Skeletal muscle cell (primary cell): ENCODE measurements at regions not wholly inside any gene's neighbourhood (a gene's known extent, or its start where the extent isn't known, plus 50 kb on each side); places are given as distances from the start of the nearest gene placed in this dataset.
A peak's percentile ranks its signal among the peaks of the same experiment; 100 is the strongest.

Experiments
- DNase-seq: peaks from one replicate; pipeline ENCODE4 v3.0.0-alpha.2; 2010; ENCODE audit warnings: low read depth
- H3K4me3 ChIP-seq: 2 replicates; pipeline ENCODE4 v1.5.1; 2011; ENCODE audit warnings: low read depth, mild to moderate bottlenecking, control low read depth, low read length, moderate library complexity

DNA sequence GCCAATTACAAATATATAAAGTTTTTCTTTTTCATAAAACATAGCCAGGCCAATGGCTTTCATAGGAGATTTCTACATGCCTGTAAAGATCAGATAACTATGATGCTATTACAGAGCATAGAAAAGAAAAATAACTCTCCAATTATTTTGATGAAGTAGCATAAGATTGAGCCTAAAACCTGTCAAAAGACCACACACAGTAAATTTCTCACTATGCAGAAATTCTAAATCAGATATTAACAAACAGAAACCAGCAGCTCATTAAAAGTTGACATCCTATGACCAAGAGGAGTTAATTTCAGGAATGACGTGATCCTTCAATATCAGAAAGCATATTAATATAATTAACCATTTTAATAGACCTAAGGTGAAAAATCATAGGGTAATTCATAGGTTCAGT is 139.0 kb upstream of the PIEZO2 start:
- DNase-seq: no peak
- no peak overlapping the region for H3K4me3 ChIP-seq

DNA sequence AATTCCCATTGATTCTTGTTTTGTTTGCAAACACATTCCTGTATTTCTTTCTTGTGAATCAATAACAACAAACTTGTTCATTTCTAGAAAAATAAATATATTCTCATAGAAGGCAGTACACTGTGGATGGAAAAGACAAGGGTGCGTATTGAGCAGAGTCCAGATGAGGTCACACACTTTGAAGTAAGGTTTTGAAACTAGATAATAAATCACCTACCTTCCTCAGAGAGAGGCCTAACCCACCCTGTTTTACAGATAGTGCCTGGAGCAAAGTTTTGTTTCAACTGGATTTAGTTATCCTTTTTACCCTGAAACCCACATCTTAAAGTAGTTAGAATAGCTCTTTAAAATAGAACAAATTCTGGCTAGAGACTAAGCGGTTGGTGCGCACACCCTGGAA is 137.1 kb upstream of the PIEZO2 start:
- no peak overlapping the region for H3K4me3 ChIP-seq
- DNase-seq: no peak

DNA sequence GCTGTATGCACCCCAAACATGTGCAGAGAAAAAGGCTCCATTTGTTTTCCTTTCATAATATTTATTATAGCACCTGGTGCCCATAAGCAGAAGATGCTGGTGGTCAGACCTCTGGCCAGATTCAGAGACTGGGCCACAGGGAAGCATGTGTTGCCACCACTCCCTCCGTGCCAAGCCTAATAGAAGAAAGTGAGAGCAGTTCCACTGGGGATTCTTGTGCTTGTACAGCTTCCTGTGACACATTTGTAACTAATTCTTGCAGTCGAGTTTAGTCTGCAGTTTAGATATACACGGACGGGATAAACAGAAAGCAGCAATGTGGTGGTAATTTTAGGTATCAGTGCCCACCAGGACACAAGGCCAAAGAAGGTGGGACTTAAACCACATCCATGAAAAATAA is 135.4 kb upstream of the PIEZO2 start:
- H3K4me3 ChIP-seq: no peak overlapping the region
- DNase-seq: no peak

DNA sequence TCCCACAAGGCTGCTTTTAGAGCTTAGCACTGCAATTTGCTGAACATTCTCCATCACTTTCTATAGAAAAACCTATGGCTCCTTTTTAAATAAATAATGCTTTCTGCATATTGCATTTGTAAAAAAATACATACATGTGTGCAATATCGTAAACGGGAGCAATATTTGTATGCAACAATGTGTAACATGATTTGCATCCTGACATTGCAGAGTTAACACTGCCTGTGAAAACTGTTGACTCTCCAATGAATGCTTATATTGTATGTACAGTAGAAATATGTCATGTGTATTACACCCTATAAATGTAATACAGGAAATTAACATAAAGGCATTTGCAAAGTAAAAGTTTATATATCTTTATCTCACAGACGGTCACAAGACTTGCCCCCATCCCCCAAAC is 135.0 kb upstream of the PIEZO2 start:
- no peak overlapping the region for H3K4me3 ChIP-seq
- no peak for DNase-seq

DNA sequence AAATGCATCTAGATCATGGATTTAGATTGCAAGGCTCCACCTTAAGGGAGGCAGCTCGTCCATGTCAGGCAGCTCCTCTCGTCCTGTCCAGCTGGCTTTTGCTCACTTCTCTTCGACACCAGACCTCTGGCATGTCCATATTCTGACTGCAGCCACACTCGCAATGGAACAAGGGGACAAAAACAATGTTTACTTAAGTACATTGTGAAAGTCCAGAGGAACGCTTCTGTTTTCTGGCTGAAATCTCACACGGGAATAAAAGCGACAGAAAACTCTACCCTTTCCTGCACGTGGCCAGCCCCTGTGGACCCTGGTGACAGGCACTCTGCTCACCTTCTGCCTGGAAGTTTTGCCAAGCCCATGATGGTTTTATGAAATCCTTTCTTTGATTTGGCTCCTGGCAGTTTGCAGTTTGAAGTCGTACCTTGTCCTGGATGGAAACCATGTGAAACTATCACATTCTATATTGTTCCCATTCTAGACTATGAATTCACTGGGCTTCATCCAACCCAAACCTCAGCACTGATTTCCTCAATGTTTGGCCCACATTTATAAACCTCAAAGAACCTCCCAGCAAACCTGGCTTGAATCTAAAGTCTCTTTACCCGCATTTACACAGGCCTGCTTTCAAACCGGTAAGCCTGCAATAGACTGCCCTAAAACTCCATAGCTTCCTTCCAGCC is 134.3 kb upstream of the PIEZO2 start:
- H3K4me3 ChIP-seq: no peak overlapping the region
- no peak for DNase-seq

DNA sequence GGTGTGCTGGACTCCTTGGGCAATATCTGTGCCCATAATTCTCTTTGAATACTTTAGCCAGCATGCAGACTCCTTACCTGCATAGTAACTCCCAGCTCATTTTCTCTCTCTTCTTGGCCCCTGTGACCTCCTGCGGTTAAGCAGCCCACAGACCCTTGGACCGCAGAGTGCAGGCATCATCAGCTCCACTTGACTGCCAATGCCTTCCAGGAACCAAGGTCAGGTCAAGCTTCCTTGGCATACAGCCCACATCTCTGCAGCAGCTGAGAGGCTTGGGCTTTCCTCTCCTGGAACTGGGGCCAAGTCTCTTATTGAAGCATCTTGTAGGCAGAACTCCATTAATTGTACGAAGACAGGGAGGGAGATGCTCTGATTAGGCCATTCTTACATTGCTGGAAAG is 130.1 kb upstream of the PIEZO2 start:
- no peak for DNase-seq

DNA sequence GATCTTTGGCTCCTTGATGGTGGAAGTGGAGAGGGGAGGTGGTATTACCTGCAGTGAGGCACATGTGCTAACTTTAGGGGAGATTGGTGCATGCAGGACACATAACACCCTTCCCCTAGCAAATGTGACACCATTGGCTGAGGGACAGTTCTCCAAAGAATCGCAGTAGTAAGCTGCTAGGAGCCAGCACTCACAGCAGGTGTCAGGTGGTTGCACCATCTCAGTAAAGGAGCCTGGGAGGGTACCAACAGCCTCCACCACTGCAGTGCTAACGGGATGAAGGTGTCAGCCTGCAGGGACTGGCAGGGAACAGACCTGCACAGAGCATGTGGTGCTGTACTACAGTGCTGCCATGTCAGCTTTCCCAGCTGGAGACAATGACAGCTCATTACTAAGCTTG is 127.3 kb upstream of the PIEZO2 start:
- no peak for DNase-seq

More for the DNA sequence above, 130.1 kb upstream of the PIEZO2 start:
- no peak overlapping the region for H3K4me3 ChIP-seq

DNA sequence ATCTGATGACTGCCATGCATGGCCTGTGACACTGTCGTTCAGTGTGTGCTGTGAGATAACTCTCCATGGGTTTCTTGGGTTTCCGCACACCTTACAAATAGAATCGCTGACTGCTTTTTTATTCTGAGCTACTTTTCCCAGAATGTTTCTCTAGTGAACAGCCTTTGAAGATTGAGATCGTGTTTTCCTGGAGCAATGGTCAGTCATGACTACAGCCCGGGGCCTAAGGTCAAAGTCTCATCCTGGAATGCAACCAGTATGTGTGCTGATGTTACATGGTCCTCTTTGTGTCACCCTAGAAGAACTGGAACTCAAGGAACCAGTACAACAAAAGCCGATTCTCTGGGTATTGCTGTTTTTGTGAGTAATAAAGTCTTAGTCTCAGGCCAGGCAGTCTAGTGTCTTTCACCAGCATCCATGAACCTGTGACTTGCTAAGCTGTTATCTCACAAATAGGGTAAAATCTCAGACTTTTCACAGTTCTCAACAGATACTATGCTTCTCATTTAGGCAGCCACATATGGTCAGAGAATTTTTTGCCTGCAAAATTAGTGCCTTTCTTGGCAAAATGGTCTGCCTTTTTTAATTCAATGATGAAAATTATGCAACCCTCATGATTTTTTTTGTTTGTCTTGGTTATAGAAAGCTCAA is 124.9 kb upstream of the PIEZO2 start:
- no peak for DNase-seq
- no peak overlapping the region for H3K4me3 ChIP-seq

More for the DNA sequence above, 127.3 kb upstream of the PIEZO2 start:
- H3K4me3 ChIP-seq: no peak overlapping the region

DNA sequence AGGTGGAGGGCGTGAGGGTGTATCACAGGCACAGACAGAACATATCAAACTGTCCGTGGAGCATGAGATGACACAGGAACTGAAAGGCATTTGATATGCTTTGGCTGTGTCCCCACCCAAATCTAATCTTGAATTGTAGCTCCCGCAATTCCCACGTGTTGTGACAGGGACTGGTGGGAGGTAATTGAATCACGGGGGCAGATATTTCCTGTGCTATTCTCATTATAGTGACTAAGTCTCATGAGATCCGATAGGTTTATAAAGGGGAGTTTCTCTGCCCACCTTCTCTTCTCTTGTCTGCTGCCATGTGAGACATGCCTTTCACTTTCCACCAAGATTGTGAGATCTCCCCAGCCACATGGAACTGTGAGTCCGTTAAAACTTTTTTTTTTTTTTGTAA is 123.1 kb upstream of the PIEZO2 start:
- DNase-seq: no peak
- H3K4me3 ChIP-seq: no peak overlapping the region

DNA sequence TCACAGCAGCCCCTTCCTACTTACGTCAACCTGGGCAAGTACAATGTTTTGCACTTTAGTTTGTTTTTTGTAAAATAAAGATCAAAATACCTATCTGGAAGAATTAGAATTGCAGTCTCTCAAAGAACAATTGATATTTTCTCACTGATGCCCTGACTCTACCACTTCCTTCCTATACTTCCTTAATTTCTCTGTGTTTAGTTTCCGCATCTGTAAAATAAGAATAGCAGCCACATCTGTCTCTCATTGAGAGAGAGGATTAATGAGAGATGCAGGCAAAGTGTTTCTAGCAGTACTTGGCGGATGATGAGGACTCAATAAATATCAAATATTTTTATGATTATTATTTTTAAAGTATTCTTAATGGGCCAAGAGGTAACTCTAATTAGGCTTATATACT is 122.6 kb upstream of the PIEZO2 start:
- no peak overlapping the region for H3K4me3 ChIP-seq
- DNase-seq: no peak

DNA sequence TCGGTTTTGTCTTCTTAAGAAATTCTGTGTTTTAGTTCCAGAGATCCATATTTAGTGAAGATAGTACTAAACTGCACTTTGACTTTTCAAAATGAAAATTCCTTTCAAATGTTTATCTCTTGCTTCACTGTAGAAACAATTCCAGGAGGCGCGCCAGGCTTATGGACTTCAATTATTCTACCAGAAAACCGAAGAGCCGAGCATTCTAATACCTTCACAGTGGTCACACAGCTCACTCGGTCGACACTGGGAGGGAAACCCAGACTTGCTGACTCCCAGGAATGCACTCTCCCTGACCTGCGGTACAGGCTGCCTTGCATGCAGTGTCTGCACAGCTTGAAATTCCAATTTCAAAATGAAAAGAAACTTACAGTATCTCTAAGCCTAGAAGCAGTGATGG is 119.9 kb upstream of the PIEZO2 start:
- no peak overlapping the region for H3K4me3 ChIP-seq
- no peak for DNase-seq

DNA sequence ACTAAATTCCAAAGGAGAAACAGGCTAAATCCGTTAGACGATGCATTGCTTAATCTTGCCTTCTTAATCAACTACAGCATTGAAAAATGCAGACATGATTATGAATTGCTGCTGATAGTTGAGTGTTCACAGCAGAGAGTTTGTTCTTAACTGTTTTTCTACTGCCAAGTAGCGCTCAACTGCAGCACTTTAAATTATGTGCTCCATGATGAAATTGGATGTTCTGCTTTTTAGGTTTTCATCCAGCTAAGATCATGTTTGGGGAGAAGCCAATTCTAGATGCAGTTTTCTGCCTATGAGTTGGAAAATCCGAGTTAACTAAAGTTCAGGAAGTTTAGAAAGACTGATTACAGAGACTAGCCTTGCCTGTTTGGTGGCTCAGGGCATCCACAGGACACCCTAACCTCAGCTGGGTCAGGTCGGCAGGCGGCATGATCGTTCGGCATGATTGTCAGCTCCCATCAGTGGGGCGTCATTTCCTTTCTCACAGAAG is 119.4 kb upstream of the PIEZO2 start:
- H3K4me3 ChIP-seq: no peak overlapping the region
- peak; percentile 12 for DNase-seq

DNA sequence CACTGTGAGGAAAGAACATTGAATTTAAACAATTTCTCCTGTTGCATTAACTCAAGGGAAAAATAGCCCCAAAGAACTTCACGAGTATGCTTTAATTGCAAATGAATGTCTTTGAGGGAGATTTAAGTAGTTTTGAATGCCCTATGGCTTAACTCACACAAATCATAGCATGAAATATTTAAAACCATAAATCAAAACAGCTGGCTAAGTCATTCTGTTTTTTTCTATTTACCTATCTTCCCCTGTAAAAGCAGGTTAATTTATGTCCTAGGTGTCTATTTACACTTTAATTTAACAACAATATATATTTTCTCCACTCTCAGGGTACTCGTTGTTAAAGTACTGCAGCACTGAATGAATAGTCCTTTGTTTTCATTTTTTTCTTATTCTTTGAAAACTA is 118.8 kb upstream of the PIEZO2 start:
- no peak overlapping the region for H3K4me3 ChIP-seq
- no peak for DNase-seq

DNA sequence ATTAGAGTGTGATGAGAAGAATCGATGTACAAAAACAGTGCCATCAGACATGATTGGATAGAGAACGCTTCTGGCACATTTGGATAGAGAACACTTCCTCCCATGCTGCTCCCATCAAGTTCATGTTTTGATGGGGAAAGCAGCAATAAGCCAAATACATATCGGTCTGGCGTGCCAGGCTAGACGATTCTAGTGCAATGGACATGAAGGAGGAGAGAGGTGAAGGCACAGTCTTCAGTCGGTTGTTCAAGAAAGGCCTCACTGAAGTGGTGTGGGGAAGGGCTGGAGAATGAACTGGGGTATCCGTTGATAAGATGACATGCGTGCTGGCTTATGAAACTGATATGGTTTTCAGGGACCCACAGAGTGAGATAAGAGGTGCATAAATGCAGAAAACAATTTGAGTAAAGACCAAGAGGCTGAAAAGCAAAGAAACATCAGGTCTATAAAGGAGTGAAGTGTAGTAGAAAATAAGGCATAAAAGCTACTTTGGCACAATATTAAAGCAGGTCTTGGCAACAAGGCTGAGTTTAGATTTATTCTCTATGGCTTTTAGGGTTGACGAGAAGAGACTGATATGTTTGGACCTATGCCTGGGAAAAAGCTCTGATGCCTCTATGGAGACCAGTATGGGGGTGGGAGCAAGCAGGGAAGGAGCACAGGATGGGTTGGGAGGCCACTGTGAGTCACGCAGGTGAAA is 117.6 kb upstream of the PIEZO2 start:
- no peak for DNase-seq
- no peak overlapping the region for H3K4me3 ChIP-seq

DNA sequence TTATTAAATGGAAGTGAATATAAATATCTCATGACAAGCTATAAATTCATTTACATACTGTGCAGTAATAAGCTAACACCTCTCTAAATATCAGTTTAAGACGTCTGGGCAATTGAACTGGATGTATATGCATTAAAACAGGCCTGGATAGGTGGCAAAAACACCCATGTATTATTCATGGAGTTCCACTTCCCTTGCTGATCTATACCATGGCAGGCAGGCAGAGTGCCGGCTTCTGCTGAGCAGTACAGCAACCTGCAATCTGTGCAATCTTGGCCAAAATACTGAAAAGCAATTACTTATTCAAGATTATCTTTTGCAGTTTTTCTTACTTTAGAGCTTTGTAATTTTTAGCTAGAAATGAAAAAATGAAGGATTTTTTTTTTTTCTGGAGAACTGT is 112.1 kb upstream of the PIEZO2 start:
- no peak for DNase-seq
- no peak overlapping the region for H3K4me3 ChIP-seq

DNA sequence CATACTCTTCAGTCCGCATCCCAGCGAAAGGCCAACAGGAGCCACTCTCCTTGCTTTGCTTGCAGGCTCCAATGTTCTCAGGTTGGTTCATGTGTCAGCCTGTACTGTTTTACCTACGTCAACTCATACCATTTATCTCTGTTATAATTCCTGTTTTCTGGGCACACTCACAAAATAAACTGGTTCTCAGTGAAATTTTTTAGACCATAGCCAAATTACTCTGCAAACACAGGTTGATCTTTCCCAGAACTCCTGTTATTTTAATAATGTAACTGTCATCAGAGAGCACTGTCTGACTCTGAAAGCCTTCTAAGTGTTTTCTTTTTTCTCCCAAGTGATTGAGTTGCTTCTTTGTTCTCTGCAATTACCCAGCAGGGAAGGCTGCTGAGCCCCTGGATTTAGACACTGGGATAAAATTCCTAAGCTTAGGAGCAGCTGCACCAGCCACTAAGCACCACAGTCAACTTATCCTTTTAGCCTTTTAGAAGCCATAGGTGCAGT is 111.6 kb upstream of the PIEZO2 start:
- no peak for DNase-seq
- no peak overlapping the region for H3K4me3 ChIP-seq

DNA sequence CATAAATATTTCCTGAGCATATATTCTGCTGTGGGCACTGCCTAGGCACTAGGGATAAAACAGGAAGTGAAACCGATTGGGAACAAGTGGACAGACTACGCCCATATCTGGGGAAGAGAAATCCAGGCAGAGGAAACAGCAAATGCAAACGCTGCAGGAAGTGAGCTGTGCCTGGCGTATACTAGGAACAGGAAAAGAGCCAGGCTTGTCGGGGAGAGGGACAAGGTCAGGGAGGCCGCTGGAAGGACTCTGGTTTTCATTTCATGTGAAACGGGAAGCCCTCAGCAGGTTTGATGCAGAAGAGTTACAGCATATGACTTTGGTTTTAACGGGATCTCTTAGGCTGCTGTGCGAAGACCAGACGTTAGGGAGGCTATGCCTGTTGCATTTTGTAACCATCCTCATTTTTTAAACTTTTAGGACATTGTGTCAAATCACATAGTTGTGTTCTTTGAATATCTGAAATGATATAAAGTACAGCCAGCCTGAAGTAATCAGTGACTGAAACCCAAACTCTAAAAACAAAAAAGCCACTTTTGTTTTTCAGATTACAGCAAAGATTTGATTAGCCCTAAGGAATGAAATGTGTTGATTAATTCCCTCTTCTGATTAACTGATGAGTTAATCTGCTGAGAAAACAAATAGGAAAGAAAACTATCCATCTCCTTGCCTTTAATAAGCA is 110.2 kb upstream of the PIEZO2 start:
- no peak overlapping the region for H3K4me3 ChIP-seq
- DNase-seq: no peak

DNA sequence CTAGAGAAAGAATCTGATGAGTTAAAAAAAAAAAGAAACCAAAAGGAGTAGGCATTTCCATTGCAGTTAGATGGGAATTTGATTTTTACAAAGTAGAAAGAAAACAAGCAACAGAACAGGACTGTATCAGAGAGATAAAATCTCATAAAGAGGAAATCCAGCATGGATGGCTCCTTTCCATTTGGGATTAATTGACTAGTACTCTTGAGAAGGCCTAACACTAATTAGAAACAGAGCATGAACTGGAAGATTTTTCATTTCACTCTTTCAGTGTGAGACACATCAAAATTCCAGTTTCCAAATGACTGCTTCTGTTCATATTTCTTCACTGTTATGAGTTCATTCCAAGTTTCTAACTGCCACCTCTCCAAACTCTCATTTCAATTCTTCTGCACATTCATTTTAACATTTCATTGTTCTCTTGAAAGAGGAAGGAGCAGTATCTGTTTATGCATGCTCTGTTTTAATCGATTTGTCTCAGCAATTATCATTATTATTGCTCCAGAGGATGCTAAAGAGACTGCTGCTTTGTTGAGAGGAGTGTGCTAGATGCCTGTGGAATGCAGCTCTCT is 108.8 kb upstream of the PIEZO2 start:
- no peak for DNase-seq
- H3K4me3 ChIP-seq: no peak overlapping the region

DNA sequence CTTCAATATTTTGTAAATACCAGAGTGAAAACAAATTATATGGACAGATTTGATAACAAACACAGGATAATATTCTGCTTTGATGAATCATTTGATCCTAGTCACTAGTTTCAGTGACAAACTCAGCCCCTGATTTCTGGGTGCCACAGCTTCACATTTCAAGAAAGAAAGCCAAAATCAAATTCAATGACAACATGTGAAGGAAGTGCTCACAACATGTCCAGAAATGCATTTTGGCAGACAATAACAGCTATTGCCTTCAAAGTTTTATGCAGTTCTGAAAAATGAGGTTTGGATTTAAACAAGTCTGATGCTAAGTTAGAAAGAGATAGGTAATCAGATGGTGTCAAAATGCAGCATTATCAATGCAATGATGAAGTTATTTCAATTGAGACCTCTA is 106.9 kb upstream of the PIEZO2 start:
- no peak overlapping the region for H3K4me3 ChIP-seq
- no peak for DNase-seq

DNA sequence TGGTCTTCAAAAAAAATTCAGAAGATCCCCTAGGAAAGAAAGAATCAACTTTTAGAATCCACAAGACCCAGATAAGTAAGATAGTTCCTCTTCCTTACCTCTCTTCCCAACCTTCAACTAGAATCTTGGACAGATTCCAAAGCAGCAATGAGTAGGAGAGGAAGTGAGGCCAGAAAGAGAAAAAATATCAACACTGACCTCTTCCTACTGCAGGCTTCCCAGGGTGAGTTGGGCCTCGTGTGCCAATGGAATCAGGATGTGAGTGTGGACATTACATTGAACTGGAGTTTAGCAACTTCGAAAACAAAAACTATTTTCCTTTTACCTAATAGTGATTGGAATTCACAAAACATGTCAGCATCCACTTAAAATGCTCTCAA is 102.5 kb upstream of the PIEZO2 start:
- DNase-seq: peak; percentile 49
- no peak overlapping the region for H3K4me3 ChIP-seq
